ENCODE measurements at regions not wholly inside any gene's neighbourhood (a gene's known extent, or its start where the extent isn't known, plus 50 kb on each side); places are given as distances from the start of the nearest gene placed in this dataset.

DNA sequence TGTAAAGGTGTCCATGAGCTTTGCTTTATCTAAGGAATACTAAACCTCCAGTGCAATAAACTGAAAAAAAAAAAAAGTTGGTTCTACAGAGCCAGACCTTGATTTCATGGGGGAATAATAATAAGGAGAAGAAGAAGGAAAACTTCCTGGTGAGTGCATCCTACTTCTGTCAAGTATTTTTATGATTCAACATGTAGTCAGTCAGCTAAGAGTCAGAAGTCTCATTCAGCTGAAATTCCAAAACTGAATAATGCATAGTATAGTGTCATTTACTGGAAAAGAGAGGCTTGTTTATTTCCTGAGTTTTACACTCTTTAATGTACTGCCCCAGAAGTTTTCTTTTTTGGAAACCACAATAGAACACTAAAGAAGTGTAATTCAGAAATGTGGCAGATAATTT is 77.8 kb upstream of the TACR1 start:
- TF ChIP-seq, protein P1, sequence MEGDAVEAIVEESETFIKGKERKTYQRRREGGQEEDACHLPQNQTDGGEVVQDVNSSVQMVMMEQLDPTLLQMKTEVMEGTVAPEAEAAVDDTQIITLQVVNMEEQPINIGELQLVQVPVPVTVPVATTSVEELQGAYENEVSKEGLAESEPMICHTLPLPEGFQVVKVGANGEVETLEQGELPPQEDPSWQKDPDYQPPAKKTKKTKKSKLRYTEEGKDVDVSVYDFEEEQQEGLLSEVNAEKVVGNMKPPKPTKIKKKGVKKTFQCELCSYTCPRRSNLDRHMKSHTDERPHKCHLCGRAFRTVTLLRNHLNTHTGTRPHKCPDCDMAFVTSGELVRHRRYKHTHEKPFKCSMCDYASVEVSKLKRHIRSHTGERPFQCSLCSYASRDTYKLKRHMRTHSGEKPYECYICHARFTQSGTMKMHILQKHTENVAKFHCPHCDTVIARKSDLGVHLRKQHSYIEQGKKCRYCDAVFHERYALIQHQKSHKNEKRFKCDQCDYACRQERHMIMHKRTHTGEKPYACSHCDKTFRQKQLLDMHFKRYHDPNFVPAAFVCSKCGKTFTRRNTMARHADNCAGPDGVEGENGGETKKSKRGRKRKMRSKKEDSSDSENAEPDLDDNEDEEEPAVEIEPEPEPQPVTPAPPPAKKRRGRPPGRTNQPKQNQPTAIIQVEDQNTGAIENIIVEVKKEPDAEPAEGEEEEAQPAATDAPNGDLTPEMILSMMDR (IDR thresholded peaks at IDR 0.05), result no peak
- no peak for TF ChIP-seq POLR2AphosphoS5 (IDR thresholded peaks at IDR 0.05; ENCODE audit: insufficient read depth in 1 of 2, low read depth in 1 of 2)

Measured in vagina (tissue), 2 donors.